ENCODE measurements at regions not wholly inside any gene's neighbourhood (a gene's known extent, or its start where the extent isn't known, plus 50 kb on each side); places are given as distances from the start of the nearest gene placed in this dataset.
"Not testable (repeated sequence)": the region's sequence is repeated elsewhere in the genome, so short reads cannot be mapped to it uniquely, and the experiment has no call there.

GRCh38 chr6:15088904-15089568 is 156.8 kb upstream of the JARID2 start:
- no peak for DNase-seq

GRCh38 chr6:15089569-15090144 is 156.2 kb upstream of the JARID2 start:
- DNase-seq = no peak

DNA sequence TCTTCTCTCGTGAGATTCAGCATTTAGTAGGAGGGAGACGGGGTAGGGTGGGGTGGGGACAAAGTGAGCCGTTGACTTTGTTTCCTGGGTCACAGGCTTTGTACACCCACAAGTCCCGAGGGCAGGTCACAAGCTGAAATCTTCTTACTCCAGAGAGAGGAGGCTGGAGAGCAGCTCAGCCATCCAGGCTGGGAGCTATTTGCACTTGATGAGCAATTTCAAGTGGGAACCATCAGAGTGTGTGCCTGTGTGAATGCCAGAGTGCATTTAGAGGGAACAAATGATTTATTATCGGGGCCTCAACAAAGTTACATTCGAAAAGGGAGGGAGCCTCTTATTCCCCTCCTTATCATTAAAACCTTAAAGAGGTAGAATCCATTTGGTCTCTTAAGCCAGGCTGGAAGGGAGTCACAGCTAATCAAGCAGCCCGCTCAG is 155.7 kb upstream of the JARID2 start:
- DNase-seq = no peak

DNA sequence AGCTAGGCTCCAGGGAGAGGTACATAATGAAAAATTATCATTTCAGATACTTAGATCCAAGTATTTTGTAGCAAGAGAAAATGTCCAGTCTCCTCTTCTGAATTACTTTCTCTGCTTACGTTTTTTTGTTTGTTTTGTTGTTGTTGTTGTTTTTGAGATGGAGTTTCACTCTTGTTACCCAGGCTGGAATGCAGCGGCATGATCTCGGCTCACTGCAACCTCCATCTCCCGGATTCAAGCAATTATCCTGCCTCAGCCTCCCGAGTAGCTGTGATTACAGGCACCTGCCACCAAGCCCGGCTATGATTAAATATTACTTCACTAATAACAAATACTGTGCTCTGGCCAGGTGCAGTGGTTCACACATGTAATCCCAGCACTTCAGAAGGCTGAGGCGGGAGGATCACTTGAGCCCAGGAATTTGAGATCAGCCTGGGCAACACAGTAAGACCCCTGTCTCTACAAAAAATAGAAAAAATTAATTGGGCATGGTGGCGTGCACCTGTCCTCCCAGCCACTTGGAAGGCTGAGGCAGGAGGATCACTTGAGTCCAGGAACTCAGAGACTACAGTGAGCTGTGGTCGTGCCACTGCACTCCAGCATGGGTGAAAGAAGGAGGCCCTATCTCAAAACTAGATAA is 155.0 kb upstream of the JARID2 start:
- no peak for DNase-seq

GRCh38 chr6:15096894-15097837 is 148.7 kb upstream of the JARID2 start:
- no peak for DNase-seq

DNA sequence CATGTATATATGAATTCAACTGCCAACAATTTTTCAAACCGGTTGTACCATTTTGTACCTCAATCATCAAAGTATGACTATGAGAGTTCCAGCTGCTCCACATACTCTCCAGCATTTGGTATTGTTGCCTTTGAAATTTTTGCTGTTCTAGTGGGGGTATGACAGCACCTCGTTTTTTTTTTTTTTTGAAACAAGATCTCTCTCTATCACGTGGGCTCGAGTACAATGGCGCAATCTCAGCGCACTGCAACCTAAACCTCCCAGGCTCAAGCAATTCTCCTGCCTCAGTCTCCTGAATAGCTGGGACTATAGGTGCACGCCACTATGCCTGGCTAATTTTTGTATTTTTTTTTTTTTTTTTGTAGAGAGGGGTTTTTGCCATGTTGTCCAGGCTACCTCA is 144.7 kb upstream of the JARID2 start:
- DNase-seq = no peak

DNA sequence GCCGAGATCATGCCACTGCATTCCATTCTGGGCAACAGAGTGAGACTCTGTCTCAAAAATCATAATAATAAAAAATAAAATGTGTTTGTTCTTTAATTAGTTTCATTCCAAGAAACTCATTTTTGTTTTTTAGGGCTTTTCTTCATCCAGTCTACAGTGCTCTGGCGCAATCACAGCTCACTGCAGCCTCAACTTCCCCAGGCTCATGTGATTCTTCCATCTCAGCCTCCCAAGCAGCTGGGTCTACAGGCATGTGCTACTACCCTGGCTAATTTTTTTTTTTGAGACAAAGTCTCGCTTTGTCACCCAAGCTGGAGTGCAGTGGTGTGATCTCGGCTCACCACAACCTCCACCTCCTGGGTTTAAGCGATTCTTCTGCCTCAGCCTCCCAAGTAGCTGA is 143.6 kb upstream of the JARID2 start:
- DNase-seq = no peak

- no peak for DNase-seq
These were observed 138.8 kb upstream of the JARID2 start for GRCh38 chr6:15106958-15107643.

DNA sequence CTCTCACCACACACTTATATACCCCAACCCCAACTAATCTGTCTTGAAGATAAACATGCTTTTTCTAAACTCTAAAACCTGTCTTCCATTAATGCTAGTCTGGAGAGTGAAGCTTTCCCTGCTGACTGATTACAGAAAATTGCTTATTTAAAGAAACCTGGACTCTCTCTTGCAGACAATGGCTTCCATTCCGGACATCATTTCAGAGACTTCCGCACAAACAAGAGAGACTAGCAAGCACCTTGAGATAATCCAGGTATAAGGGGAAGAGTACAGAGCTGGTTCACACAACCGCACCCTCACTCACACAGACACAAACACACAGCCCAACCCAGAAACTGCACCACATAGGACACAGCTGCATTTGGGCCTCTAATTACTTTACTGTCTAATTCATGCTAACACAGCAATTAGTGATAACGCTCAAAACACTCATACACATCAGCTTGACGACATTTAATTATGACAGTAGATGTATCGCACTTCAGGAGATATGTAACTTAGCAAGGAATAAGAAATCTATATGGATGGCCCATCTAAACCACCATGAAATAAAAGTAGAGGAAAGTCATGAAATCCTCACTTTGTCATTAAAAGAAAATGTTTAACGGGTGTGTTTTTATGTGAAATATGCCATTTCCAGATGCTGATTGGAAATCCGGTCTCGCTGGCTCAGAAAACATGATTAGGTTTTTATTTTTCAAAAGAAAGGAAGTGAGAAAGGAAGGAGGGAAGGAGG is 138.1 kb upstream of the JARID2 start:
- no peak for DNase-seq

- DNase-seq = no peak
These were observed 137.5 kb upstream of the JARID2 start for GRCh38 chr6:15108383-15108715.

GRCh38 chr6:15109338-15110090 is 136.4 kb upstream of the JARID2 start:
- no peak for DNase-seq

DNA sequence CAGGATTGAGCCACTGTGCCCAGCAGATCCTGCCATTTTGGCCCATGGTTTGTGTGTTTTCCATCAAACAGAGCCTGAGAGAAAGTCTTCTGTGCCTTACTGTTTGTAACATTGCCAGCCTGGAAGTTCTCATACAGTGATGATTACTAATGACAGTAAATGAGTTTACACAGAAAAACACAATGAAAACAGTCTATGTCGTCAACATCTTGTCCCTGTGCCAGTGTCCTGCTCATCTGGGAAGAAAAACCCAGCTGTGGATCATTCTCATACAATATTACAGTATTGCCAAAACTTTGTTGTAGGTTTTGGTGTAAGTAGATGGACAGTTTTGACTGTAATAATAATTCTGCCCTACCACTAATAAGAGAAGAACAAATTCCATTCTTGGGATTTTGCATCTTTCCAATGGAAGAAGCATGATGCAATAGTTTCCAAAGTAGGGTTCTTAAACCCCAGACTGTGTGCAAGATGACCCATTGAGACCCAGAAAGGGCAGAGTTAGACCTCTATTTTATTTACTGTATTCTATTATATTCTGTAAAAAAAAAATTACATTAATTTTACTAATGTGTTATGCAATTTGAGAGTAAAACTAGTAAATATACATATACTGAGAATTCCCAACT is 135.0 kb upstream of the JARID2 start:
- DNase-seq = no peak

DNA sequence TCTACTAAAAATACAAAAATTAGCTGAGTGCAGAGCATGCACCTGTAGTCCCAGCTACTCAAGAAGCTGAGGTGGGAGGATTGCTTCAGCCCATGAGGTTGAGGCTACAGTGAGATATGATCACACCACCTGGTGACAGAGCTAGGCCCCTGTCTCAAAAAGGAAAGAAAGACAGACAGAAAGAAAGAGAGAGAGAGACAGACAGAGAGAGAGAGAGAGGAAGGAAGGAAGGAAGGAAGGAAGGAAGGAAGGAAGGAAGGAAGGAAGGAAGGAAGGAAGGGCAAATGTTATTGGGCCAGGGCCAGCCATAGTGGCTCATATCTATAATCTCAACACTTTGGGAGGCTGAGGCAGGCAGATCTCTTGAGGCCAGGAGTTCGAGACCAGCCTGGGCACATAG is 134.3 kb upstream of the JARID2 start:
- DNase-seq = not testable (repeated sequence)

GRCh38 chr6:15113587-15113986 is 132.3 kb upstream of the JARID2 start:
- DNase-seq = no peak

DNA sequence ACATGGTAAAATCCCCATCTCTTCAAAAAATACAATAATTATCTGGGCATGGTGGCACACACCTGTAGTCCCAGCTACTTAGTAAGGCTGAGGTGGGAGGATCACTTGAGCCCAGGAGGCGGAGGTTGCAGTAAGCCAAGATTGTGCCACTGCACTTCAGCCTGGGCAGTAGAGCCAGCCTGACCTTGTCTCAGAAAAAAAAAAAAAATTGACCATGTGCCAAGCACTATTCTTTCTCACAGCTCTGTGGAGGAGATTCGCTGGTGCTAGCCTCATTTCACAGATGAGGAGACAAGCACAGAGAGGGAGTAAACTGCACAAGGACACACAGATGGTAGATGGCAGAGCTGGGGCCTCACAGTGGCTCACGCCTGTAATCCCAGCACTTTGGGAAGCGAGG is 131.8 kb upstream of the JARID2 start:
- no peak for DNase-seq

GRCh38 chr6:15116889-15117288 is 129.0 kb upstream of the JARID2 start:
- DNase-seq = no peak

GRCh38 chr6:15121443-15121842 is 124.4 kb upstream of the JARID2 start:
- no peak for DNase-seq

DNA sequence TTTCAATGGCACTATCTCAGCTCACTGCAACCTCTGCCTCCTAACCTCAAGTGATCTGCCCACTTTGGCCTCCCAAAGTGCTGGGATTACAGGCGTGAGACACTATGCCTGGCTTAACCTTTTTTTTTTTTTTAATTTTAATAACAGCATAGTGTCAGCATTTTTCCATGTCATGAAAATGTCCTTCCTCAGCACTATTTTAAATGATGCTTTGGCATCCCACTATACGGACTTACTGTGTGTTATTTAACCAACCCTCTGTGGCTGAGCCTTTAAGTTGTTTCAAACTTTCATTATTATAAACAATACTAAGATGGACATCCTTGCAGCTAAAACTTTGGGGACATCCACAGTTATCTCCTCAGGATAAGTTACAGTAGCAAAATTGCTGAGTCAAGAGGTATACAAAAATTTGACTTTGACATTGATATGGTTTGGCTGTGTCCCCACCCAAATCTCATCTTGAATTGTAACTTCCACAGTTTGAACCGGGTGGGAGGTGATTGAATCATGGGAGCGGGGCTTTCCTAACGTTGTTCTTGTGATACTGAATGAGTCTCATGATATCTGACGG is 123.8 kb upstream of the JARID2 start:
- no peak for DNase-seq

DNA sequence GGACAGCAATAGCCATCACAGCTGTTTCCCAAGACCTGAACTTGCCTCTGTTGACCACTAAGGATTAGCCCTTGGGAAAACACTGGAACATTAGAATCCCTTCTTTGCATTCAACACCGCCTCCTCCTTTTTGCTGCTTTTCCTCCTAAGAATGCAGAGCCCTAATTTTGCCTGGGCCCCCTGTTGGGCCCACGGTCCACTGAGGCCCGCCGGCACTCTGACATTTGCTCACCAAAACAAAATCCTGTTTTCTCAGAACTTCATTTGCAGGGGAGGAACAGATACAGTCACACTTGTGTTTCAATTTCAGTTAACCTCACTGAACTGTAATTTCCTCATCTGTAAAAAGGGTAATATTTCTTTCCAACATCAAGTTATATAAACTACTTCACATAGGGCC is 116.0 kb upstream of the JARID2 start:
- no peak for DNase-seq

- DNase-seq = no peak
These were observed 114.6 kb upstream of the JARID2 start for GRCh38 chr6:15131234-15131633.

DNA sequence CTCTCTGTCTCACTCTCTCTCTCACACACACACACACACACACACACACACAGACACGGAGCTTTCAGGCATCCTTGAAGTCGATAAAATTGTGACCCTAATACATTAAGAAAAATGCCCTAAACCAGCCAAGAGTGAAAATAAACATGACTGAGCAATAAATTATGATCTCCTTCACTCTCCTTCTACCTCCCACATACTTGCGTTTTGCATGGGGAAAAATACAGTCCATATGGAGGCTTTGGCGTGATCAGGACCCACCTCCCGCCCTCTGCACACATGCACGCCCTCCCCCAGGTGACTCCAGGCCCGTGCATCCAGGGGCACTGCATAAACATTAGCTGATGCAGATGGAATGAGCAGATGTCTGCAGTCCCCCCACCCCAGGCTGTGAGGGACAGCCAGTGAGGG is 114.2 kb upstream of the JARID2 start:
- no peak for DNase-seq
